Calu3 (cell line): ENCODE measurements at regions not wholly inside any gene's neighbourhood (a gene's known extent, or its start where the extent isn't known, plus 50 kb on each side); places are given as distances from the start of the nearest gene placed in this dataset.

Experiments
- BruUV-seq: library from RNA; stranded (reverse); fragments of 400-500 nt; replicated peaks from 2 replicates; lab custom pipeline; 2021; lab: Mats Ljungman, UMichigan
- CTCF ChIA-PET: fragments of 300-600 bp; sonication (Branson Sonifier 250); formaldehyde crosslinking; loops from one replicate; lab custom pipeline; 2022; ENCODE audit warnings: antibody characterized with exemption; lab: Charles Lee
- DNase-seq: peaks from one replicate; pipeline ENCODE4 v3.0.0; 2022
- H3K27ac Mint-ChIP-seq: one replicate; pipeline ENCODE4 v1.8.0; 2022; ENCODE audit warnings: mixed read lengths; ENCODE audit not compliant: unreplicated experiment
- H3K27me3 Mint-ChIP-seq: one replicate; pipeline ENCODE4 v1.8.0; 2022; ENCODE audit warnings: mixed read lengths; ENCODE audit not compliant: unreplicated experiment
- H3K36me3 Mint-ChIP-seq: one replicate; pipeline ENCODE4 v1.8.0; 2022; ENCODE audit warnings: mild to moderate bottlenecking, moderate library complexity, mixed read lengths; ENCODE audit not compliant: insufficient read depth, unreplicated experiment
- H3K4me1 Mint-ChIP-seq: one replicate; pipeline ENCODE4 v1.8.0; 2022; ENCODE audit warnings: mild to moderate bottlenecking, low read depth, mixed read lengths; ENCODE audit not compliant: unreplicated experiment
- H3K4me3 Mint-ChIP-seq: one replicate; pipeline ENCODE4 v1.8.0; 2022; ENCODE audit warnings: mild to moderate bottlenecking, low read depth, moderate library complexity, mixed read lengths; ENCODE audit not compliant: unreplicated experiment
- H3K9me3 Mint-ChIP-seq: one replicate; pipeline ENCODE4 v1.8.0; 2022; ENCODE audit warnings: low read depth, mixed read lengths; ENCODE audit not compliant: unreplicated experiment
- CTCF ChIP-seq: fragments of 200-600 bp; IDR thresholded peaks from one replicate; pipeline ENCODE4 v1.8.0; 2022; ENCODE audit warnings: antibody characterized with exemption; ENCODE audit not compliant: unreplicated experiment
- intact Hi-C: fragments of 100-400 bp; cut with micrococcal nuclease; formaldehyde crosslinking; loops from one replicate; pipeline ENCODE4 v1.10.0; 2022; ENCODE audit not compliant: unreplicated experiment

- no peak for DNase-seq
These were observed 157.4 kb downstream of the TRIM27 start for GRCh38 chr6:28766426-28766825.

GRCh38 chr6:28767133-28767532 lies 156.7 kb downstream of the TRIM27 start:
- BruUV-seq: no TSS peak
- H3K4me3 Mint-ChIP-seq: no peak overlapping the region
- TF ChIP-seq CTCF: no peak
- intact Hi-C loops: no loop called here
- H3K4me1 Mint-ChIP-seq: peaks cover 20% of the 10 kb centered on the region
- H3K27ac Mint-ChIP-seq: no peak overlapping the region
- H3K9me3 Mint-ChIP-seq: no peaks in the 10 kb centered on the region
- peaks cover 3% of the 10 kb centered on the region for H3K36me3 Mint-ChIP-seq
- CTCF ChIA-PET: no interaction called here
- H3K27me3 Mint-ChIP-seq: peaks cover 79% of the 10 kb centered on the region
- DNase-seq: no peak

More at GRCh38 chr6:28766426-28766825, 157.4 kb downstream of the TRIM27 start:
- no TSS peak for BruUV-seq
- CTCF ChIA-PET: no interaction called here
- Mint-ChIP-seq H3K27me3 (peaks cover 72% of the 10 kb centered on the region), H3K36me3 (peaks cover 3% of the 10 kb centered on the region), H3K4me1 (peaks cover 19% of the 10 kb centered on the region), H3K4me3 (no peak overlapping the region), H3K27ac (no peak overlapping the region), H3K9me3 (no peaks in the 10 kb centered on the region)
- intact Hi-C loops: no loop called here
- TF ChIP-seq CTCF: no peak

GRCh38 chr6:28767691-28768090 lies 156.1 kb downstream of the TRIM27 start:
- Mint-ChIP-seq H3K4me3 (no peak overlapping the region), H3K27ac (no peak overlapping the region), H3K27me3 (peaks cover 85% of the 10 kb centered on the region), H3K36me3 (peaks cover 3% of the 10 kb centered on the region), H3K9me3 (no peaks in the 10 kb centered on the region), H3K4me1 (peaks cover 26% of the 10 kb centered on the region)
- CTCF ChIA-PET: no interaction called here
- intact Hi-C loops: no loop called here
- no peak for DNase-seq
- no peak for TF ChIP-seq CTCF
- BruUV-seq: no TSS peak

GRCh38 chr6:28768187-28768913 lies 155.4 kb downstream of the TRIM27 start:
- no peak for DNase-seq
- Mint-ChIP-seq H3K4me3 (no peak overlapping the region), H3K27ac (no peak overlapping the region), H3K9me3 (peaks cover 2% of the 10 kb centered on the region), H3K4me1 (peaks cover 31% of the 10 kb centered on the region), H3K27me3 (peaks cover 91% of the 10 kb centered on the region), H3K36me3 (peaks cover 3% of the 10 kb centered on the region)
- CTCF ChIA-PET: interaction anchor here (0.5 to 1.7 kb wide), 4 partner anchors 15 to 500 kb away, joined by 3 to 6 read pairs (median 4); no protein-coding TSS in a partner anchor
- intact Hi-C loops: no loop called here
- TF ChIP-seq CTCF: no peak
- BruUV-seq: no TSS peak
